Peyer's patch (tissue), 4 donors: ENCODE measurements at regions not wholly inside any gene's neighbourhood (a gene's known extent, or its start where the extent isn't known, plus 50 kb on each side); places are given as distances from the start of the nearest gene placed in this dataset.

Experiments used
- DNase-seq, 3 donors: peaks; one replicate each; pipeline ENCODE4 v3.0.0-alpha.2; 2017 to 2019
- H3K27ac ChIP-seq, 4 donors: fragments of 200-600 bp; sonication (generic); one replicate each; pipeline ENCODE4 v1.5.1; 2016 to 2019
- H3K27me3 ChIP-seq, 2 donors: fragments of 200-600 bp; sonication (generic); one replicate each; pipeline ENCODE4 v1.5.1; 2019
- H3K36me3 ChIP-seq, 3 donors: fragments of 200-600 bp; sonication (generic); one replicate each; pipeline ENCODE4 v1.5.1; 2016 to 2019
- H3K4me1 ChIP-seq, 4 donors: fragments of 200-600 bp; sonication (generic); one replicate each; pipeline ENCODE4 v1.5.1; 2016 to 2019
- H3K4me3 ChIP-seq, 4 donors: fragments of 200-600 bp; sonication (generic); 1 replicate in 3 of 4; 2 replicates in 1 of 4; pipeline ENCODE4 v1.5.1; 2016 to 2019; ENCODE audit warnings: mild to moderate bottlenecking in 1 of 4
- H3K9me3 ChIP-seq, 4 donors: fragments of 200-600 bp; sonication (generic); one replicate each; pipeline ENCODE4 v1.5.1; 2016 to 2019; ENCODE audit warnings: mild to moderate bottlenecking in 1 of 4
- POLR2A ChIP-seq, 2 donors: fragments of 450-650 bp; IDR thresholded peaks; one replicate each; pipeline ENCODE4 v1.5.1; 2017; ENCODE audit warnings: antibody characterized with exemption in 2 of 2, mild to moderate bottlenecking in 2 of 2, moderate library complexity in 2 of 2
- TF ChIP-seq, protein P1 (sequence below), 6 experiments: fragments of 450-650 bp in 4 of 6; fragments of 200-600 bp in 2 of 6; sonication (generic) in 1 of 6; IDR thresholded peaks; one replicate each; pipeline ENCODE4 v1.5.1; 2017 to 2019; ENCODE audit warnings: antibody characterized with exemption in 6 of 6, mild to moderate bottlenecking in 3 of 6, moderate library complexity in 1 of 6

DNA sequence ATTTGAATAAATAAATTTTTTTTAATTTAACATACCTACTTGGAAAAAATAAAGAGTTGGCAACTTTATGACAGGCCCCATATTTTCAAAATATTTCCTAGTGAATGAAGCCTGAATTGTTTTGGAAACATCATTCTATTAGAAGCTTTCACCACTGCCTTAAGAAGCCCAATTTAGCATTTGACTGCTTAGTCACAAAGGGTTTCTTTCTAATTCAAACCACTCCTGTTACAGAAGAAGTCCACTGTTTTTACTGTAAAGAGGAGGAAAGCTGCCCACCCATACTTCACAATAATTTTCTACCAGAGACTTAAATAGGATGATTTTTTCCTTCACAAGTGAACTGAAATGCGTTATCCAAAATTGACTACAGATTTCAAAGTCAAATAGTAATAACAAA, 534.6 kb upstream of the PTBP2 start:
- no peak for TF ChIP-seq POLR2A (IDR thresholded peaks at IDR 0.05)
- TF ChIP-seq, protein P1, sequence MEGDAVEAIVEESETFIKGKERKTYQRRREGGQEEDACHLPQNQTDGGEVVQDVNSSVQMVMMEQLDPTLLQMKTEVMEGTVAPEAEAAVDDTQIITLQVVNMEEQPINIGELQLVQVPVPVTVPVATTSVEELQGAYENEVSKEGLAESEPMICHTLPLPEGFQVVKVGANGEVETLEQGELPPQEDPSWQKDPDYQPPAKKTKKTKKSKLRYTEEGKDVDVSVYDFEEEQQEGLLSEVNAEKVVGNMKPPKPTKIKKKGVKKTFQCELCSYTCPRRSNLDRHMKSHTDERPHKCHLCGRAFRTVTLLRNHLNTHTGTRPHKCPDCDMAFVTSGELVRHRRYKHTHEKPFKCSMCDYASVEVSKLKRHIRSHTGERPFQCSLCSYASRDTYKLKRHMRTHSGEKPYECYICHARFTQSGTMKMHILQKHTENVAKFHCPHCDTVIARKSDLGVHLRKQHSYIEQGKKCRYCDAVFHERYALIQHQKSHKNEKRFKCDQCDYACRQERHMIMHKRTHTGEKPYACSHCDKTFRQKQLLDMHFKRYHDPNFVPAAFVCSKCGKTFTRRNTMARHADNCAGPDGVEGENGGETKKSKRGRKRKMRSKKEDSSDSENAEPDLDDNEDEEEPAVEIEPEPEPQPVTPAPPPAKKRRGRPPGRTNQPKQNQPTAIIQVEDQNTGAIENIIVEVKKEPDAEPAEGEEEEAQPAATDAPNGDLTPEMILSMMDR (IDR thresholded peaks at IDR 0.05): no peak
- Histone ChIP-seq H3K4me3 (no peak overlapping the region), H3K27me3 (no peaks in the 10 kb centered on the region), H3K9me3 (peaks cover 0 to 6% (median 0%) of the 10 kb centered on the region in 4 donors), H3K4me1 (no peaks in the 10 kb centered on the region), H3K36me3 (no peaks in the 10 kb centered on the region), H3K27ac (no peak overlapping the region)
- no peak for DNase-seq

DNA sequence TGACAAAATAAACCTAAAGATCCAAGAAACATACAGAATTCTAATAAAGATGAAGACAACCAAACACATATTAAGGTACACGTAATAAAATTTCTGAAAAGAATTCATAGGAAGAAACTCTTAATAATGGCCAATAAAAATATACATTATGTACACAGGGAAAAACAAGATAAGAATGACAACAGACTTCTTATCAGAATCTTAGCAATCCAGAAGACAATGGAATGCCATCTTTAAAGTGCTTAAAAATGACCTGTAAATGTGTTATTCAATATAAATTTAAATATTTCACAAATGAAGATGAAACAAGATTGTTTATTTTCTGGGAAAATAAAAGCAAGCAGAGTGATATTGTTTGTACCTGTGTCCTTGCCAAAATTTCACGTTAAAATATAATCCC, 530.4 kb upstream of the PTBP2 start:
- TF ChIP-seq POLR2A (IDR thresholded peaks at IDR 0.05): no peak
- TF ChIP-seq, protein P1 (IDR thresholded peaks at IDR 0.05): no peak

DNA sequence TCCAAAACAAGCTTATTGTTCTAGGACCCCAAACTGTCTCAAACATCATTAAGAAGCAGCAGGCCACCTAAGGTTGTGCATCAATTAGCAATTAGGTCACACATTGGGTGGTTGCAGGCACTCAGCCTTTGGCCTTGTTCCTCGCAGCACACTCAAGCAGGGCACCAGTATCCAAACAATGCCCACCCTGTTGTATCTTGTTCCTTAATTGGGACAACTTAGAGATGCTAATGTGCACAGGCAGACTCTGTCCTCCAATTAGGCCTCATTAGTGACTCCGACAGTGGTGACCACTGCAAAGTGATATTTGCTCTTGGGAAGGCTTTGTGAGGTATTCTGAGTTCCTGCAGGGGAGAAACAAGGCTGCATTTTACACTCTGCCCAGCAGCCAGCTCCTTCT, 515.1 kb upstream of the PTBP2 start:
- no peak overlapping the region for H3K4me3 ChIP-seq
- no peaks in the 10 kb centered on the region for H3K36me3 ChIP-seq
- H3K4me1 ChIP-seq: no peaks in the 10 kb centered on the region
- no peaks in the 10 kb centered on the region for H3K9me3 ChIP-seq
- TF ChIP-seq, protein P1 (IDR thresholded peaks at IDR 0.05): no peak
- no peak for TF ChIP-seq POLR2A (IDR thresholded peaks at IDR 0.05)
- no peak overlapping the region for H3K27ac ChIP-seq
- no peak for DNase-seq
- no peaks in the 10 kb centered on the region for H3K27me3 ChIP-seq

More for the DNA sequence above, 530.4 kb upstream of the PTBP2 start:
- Histone ChIP-seq H3K4me3 (no peak overlapping the region), H3K4me1 (no peaks in the 10 kb centered on the region), H3K9me3 (peaks cover 0 to 8% (median 0%) of the 10 kb centered on the region in 4 donors), H3K36me3 (no peaks in the 10 kb centered on the region), H3K27me3 (no peaks in the 10 kb centered on the region), H3K27ac (no peak overlapping the region)
- no peak for DNase-seq

DNA sequence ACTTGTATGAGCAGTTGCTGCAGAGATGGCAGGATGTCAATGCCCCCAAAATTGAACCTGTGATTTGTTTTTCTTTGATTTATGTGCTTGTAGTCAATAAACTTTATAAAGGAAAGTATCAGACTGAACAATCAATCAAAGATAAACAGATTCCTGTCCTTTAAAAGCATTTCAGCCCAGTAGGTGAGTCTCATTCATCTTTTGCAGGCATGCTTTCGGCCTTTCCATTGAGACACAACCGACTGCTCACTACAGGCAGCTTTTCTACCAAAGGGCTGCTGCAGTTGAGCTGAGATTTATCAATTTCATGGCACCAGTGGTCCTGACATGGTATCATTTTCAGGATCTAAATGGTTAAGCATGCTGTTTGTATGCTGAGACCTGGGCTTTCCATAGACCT, 513.6 kb upstream of the PTBP2 start:
- no peaks in the 10 kb centered on the region for H3K36me3 ChIP-seq
- H3K9me3 ChIP-seq: no peaks in the 10 kb centered on the region
- no peak for DNase-seq
- H3K4me3 ChIP-seq: no peak overlapping the region
- H3K27ac ChIP-seq: no peak overlapping the region
- no peak for TF ChIP-seq POLR2A (IDR thresholded peaks at IDR 0.05)
- TF ChIP-seq, protein P1 (IDR thresholded peaks at IDR 0.05): no peak
- no peaks in the 10 kb centered on the region for H3K27me3 ChIP-seq
- no peaks in the 10 kb centered on the region for H3K4me1 ChIP-seq

DNA sequence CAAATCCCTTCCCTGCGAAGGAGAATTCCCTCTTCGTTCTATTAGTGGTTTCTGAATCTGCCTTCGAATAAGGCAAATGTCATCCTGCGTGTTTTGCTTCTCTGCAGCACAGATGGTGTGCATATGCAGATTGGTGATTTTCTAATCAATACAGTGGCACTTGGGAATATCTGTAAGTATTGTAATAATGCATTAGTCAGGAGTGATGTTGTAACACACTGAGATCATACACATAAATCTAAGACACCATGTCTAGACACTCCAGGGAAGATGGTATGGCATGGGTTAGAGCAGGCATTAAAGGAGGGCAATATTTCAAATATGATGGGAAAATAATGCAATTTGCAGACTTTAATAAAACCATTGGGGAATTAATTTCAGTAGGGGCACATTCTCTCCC, 513.2 kb upstream of the PTBP2 start:
- Histone ChIP-seq H3K27ac (no peak overlapping the region), H3K9me3 (no peaks in the 10 kb centered on the region), H3K4me1 (no peaks in the 10 kb centered on the region), H3K36me3 (no peaks in the 10 kb centered on the region), H3K27me3 (no peaks in the 10 kb centered on the region), H3K4me3 (no peak overlapping the region)
- TF ChIP-seq, protein P1 (IDR thresholded peaks at IDR 0.05): no peak
- no peak for TF ChIP-seq POLR2A (IDR thresholded peaks at IDR 0.05)
- DNase-seq: no peak

DNA sequence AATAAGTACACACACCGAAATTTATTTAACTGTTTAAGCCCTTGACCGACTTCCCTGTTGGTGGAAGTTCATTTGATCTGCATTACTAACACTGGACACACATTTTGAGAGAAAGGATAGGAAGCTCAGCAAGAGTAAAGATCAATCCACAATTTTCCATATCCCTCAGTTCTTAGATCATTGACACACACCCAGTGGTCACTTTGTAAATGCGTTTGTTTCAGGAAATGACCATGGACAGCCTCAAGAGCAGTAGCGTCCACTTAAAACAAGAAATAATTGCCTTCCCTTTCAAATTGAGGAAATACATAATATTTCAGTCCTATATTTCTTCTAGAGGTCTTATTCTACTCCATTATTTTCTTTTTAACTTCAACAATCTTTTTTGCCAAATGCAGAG, 511.5 kb upstream of the PTBP2 start:
- TF ChIP-seq, protein P1 (IDR thresholded peaks at IDR 0.05): no peak
- TF ChIP-seq POLR2A (IDR thresholded peaks at IDR 0.05): no peak
- Histone ChIP-seq H3K36me3 (no peaks in the 10 kb centered on the region), H3K27me3 (no peaks in the 10 kb centered on the region), H3K4me3 (no peak overlapping the region), H3K27ac (no peak overlapping the region), H3K9me3 (no peaks in the 10 kb centered on the region), H3K4me1 (no peaks in the 10 kb centered on the region)
- DNase-seq: no peak
